HCT116 (cell line): ENCODE measurements at regions not wholly inside any gene's neighbourhood (a gene's known extent, or its start where the extent isn't known, plus 50 kb on each side); places are given as distances from the start of the nearest gene placed in this dataset.

Experiments used
- ATAC-seq: fragments of 200-7000 bp; cut with Tn5 transposase; 2 replicates; pipeline ENCODE4 v1.9.1; 2020; ENCODE audit warnings: mild to moderate bottlenecking, moderate library complexity
- BruUV-seq: library from RNA; stranded (reverse); fragments of 400-500 nt; replicated peaks from 2 replicates; lab custom pipeline; 2021; lab: Mats Ljungman, UMichigan
- CTCF ChIA-PET: fragments of 300-600 bp; sonication (Branson Sonifier 250); formaldehyde crosslinking; loops from one replicate; lab custom pipeline; 2021; ENCODE audit warnings: antibody characterized with exemption; lab: Charles Lee
- POLR2A ChIA-PET: fragments of 300-600, 350-600 bp; sonication (Branson Sonifier 250); formaldehyde crosslinking; loops from one replicate; lab custom pipeline; 2021; ENCODE audit warnings: antibody characterized with exemption; lab: Charles Lee
- RAD21 ChIA-PET, 2 experiments: fragments of 300-600 bp; sonication (Branson Sonifier 250); formaldehyde crosslinking; loops; one replicate each; lab custom pipeline; 2023; ENCODE audit warnings: low total read pairs in 2 of 2; ENCODE audit not compliant: uncharacterized antibody in 2 of 2, unreplicated experiment in 2 of 2, low non-redundant PET in 1 of 2; lab: Charles Lee
- DNase-seq: peaks from one replicate; pipeline ENCODE4 v3.0.0-alpha.2; 2010; ENCODE audit warnings: low read depth, low spot score
- H2AFZ ChIP-seq: fragments of 200-600 bp; shearing (Covaris generic), sonication (generic); 2 replicates; pipeline ENCODE4 v1.6.1; 2017; ENCODE audit warnings: low read depth, mixed run types, mixed read lengths, antibody characterized with exemption, low read length; ENCODE audit not compliant: poor library complexity, severe bottlenecking
- H3K27ac ChIP-seq: 2 replicates; pipeline ENCODE4 v1.5.1; 2012; ENCODE audit warnings: low read depth, low read length
- H3K27me3 ChIP-seq: fragments of 200-600 bp; sonication (generic); 2 replicates; pipeline ENCODE4 v1.6.1; 2016; ENCODE audit warnings: mixed run types, low read length, mixed read lengths; ENCODE audit not compliant: insufficient read depth
- H3K36me3 ChIP-seq, 2 experiments: fragments of 200-500 bp in 1 of 2; fragments of 200-600 bp in 1 of 2; sonication (Bioruptor generic) in 1 of 2; sonication (generic) in 1 of 2; 2 replicates each; pipeline versions ENCODE4 v1.5.1 to v1.6.1; 2014 to 2016; ENCODE audit warnings: low read length in 2 of 2, inconsistent platforms in 1 of 2, mixed read lengths in 1 of 2, mixed run types in 1 of 2; ENCODE audit not compliant: insufficient read depth in 2 of 2, control insufficient read depth in 1 of 2
- H3K4me1 ChIP-seq, 2 experiments: fragments of 200-600 bp in 1 of 2; sonication (generic) in 1 of 2; 2 replicates each; pipeline versions ENCODE4 v1.5.1 to v1.6.1; 2012 to 2017; ENCODE audit warnings: low read length in 2 of 2, inconsistent platforms in 1 of 2, mild to moderate bottlenecking in 1 of 2, mixed read lengths in 1 of 2, mixed run types in 1 of 2, moderate library complexity in 1 of 2; ENCODE audit not compliant: insufficient read depth in 2 of 2, control insufficient read depth in 1 of 2
- H3K4me2 ChIP-seq: fragments of 200-600 bp; sonication (generic); 2 replicates; pipeline ENCODE4 v1.6.1; 2017; ENCODE audit warnings: mixed run types, low read length, mixed read lengths
- H3K4me3 ChIP-seq, 2 experiments: fragments of 200-600 bp in 1 of 2; sonication (generic) in 1 of 2; replicated peaks in 1 of 2; 2 replicates each; pipeline ENCODE4 v1.5.1; 2011 to 2016; ENCODE audit warnings: low read length in 2 of 2, control low read depth in 1 of 2, low read depth in 1 of 2, mild to moderate bottlenecking in 1 of 2, mixed read lengths in 1 of 2, mixed run types in 1 of 2
- H3K79me2 ChIP-seq: fragments of 200-600 bp; sonication (generic); 2 replicates; pipeline ENCODE4 v1.6.1; 2017; ENCODE audit warnings: mild to moderate bottlenecking, mixed run types, low read length, moderate library complexity, mixed read lengths; ENCODE audit not compliant: insufficient read depth
- H3K9ac ChIP-seq: fragments of 200-600 bp; sonication (generic); 2 replicates; pipeline ENCODE4 v1.6.1; 2016; ENCODE audit warnings: low read length, mixed read lengths
- H3K9me2 ChIP-seq: fragments of 200-600 bp; sonication (generic), shearing (Covaris generic); 2 replicates; pipeline ENCODE4 v1.6.1; 2017; ENCODE audit warnings: mixed run types, mild to moderate bottlenecking, moderate library complexity; ENCODE audit not compliant: insufficient read depth
- H3K9me3 ChIP-seq, 2 experiments: fragments of 200-500 bp in 1 of 2; fragments of 200-600 bp in 1 of 2; sonication (Bioruptor generic) in 1 of 2; sonication (generic) in 1 of 2; 2 replicates each; pipeline ENCODE4 v1.6.1; 2014 to 2017; ENCODE audit warnings: low read length in 2 of 2, mixed read lengths in 2 of 2, inconsistent platforms in 1 of 2, low read depth in 1 of 2, mild to moderate bottlenecking in 1 of 2, mixed run types in 1 of 2, moderate library complexity in 1 of 2; ENCODE audit not compliant: control insufficient read depth in 1 of 2, insufficient read depth in 1 of 2
- H4K20me1 ChIP-seq: fragments of 200-600 bp; sonication (generic), shearing (Covaris generic); 2 replicates; pipeline ENCODE4 v1.6.1; 2017; ENCODE audit warnings: mixed run types, mild to moderate bottlenecking, moderate library complexity; ENCODE audit not compliant: insufficient read depth
- CEBPB ChIP-seq: IDR thresholded peaks from 2 replicates; pipeline ENCODE4 v1.6.1; 2012; ENCODE audit warnings: low read depth
- ELF1 ChIP-seq: IDR thresholded peaks from 2 replicates; pipeline ENCODE4 v1.6.1; 2012; ENCODE audit warnings: low read depth, borderline replicate concordance
- EZH2phosphoT487 ChIP-seq: fragments of 200-600 bp; IDR thresholded peaks from 2 replicates; pipeline ENCODE4 v1.6.1; 2018; ENCODE audit warnings: antibody characterized with exemption, borderline replicate concordance
- MAX ChIP-seq: IDR thresholded peaks from 2 replicates; pipeline ENCODE4 v1.6.1; 2012
- POLR2A ChIP-seq: IDR thresholded peaks from 2 replicates; pipeline ENCODE4 v1.7.0; 2011; ENCODE audit warnings: borderline replicate concordance; ENCODE audit not compliant: insufficient read depth, insufficient read length; ENCODE audit errors: extremely low read depth
- POLR2AphosphoS5 ChIP-seq: IDR thresholded peaks from 2 replicates; pipeline ENCODE4 v1.6.1; 2011; ENCODE audit warnings: mild to moderate bottlenecking, low read depth, low read length, moderate library complexity
- REST ChIP-seq: IDR thresholded peaks from 2 replicates; pipeline ENCODE4 v1.6.1; 2012; ENCODE audit warnings: low read depth
- SP1 ChIP-seq: IDR thresholded peaks from 2 replicates; pipeline ENCODE4 v1.6.1; 2012; ENCODE audit warnings: low read depth
- SRF ChIP-seq: IDR thresholded peaks from 2 replicates; pipeline ENCODE4 v1.6.1; 2012; ENCODE audit warnings: low read depth
- TCF7L2 ChIP-seq: IDR thresholded peaks from 2 replicates; pipeline ENCODE4 v1.7.0; 2011; ENCODE audit warnings: borderline replicate concordance, inconsistent platforms; ENCODE audit not compliant: insufficient read depth, insufficient read length; ENCODE audit errors: extremely low read depth
- ZFX ChIP-seq: fragments of 450-650 bp; IDR thresholded peaks from 2 replicates; pipeline ENCODE4 v1.6.1; 2017
- ZNF274 ChIP-seq: fragments of 200-500 bp; sonication (Bioruptor generic); IDR thresholded peaks from 2 replicates; pipeline ENCODE4 v1.6.1; 2014; ENCODE audit warnings: mild to moderate bottlenecking, low read depth, low read length, inconsistent platforms
- intact Hi-C: fragments of 100-400 bp; cut with micrococcal nuclease; formaldehyde crosslinking; loops from 2 replicates; pipeline ENCODE4 v1.10.0; 2022
- TF ChIP-seq, protein P1 (sequence below), 3 experiments: fragments of 200-600 bp in 1 of 3; sonication (generic) in 1 of 3; IDR thresholded peaks in 2 of 3; conservative IDR thresholded peaks in 1 of 3; 2 replicates each; pipeline ENCODE4 v1.5.1; 2012 to 2017; ENCODE audit warnings: low read depth in 2 of 3, low read length in 2 of 3, antibody characterized with exemption in 1 of 3, borderline replicate concordance in 1 of 3, control low read depth in 1 of 3, mild to moderate bottlenecking in 1 of 3, mixed read lengths in 1 of 3, mixed run types in 1 of 3, moderate library complexity in 1 of 3; ENCODE audit not compliant: insufficient read depth in 1 of 3

- Histone ChIP-seq H3K9me3 (no peaks in the 10 kb centered on the region), H3K4me2 (no peak overlapping the region), H3K36me3 (no peaks in the 10 kb centered on the region), H3K9me2 (no peaks in the 10 kb centered on the region), H3K4me1 (peaks cover 19 to 26% of the 10 kb centered on the region in 2 experiments), H3K27me3 (no peaks in the 10 kb centered on the region), H3K79me2 (no peaks in the 10 kb centered on the region), H3K9ac (no peak overlapping the region), H4K20me1 (no peaks in the 10 kb centered on the region), H3K4me3 (no peak overlapping the region), H2AFZ (no peak overlapping the region), H3K27ac (no peak overlapping the region)
- no peak for ATAC-seq
- ChIA-PET RAD21 (no interaction called here), POLR2A (no interaction called here), CTCF (no interaction called here)
- DNase-seq = no peak
- intact Hi-C loops = no loop called here
- TF ChIP-seq POLR2AphosphoS5 (no peak), TCF7L2 (no peak), SP1 (no peak), MAX (no peak), CEBPB (no peak), EZH2phosphoT487 (no peak), REST (no peak), POLR2A (no peak), ELF1 (no peak), ZNF274 (no peak), SRF (no peak), ZFX (no peak)
- TF ChIP-seq, protein P1, sequence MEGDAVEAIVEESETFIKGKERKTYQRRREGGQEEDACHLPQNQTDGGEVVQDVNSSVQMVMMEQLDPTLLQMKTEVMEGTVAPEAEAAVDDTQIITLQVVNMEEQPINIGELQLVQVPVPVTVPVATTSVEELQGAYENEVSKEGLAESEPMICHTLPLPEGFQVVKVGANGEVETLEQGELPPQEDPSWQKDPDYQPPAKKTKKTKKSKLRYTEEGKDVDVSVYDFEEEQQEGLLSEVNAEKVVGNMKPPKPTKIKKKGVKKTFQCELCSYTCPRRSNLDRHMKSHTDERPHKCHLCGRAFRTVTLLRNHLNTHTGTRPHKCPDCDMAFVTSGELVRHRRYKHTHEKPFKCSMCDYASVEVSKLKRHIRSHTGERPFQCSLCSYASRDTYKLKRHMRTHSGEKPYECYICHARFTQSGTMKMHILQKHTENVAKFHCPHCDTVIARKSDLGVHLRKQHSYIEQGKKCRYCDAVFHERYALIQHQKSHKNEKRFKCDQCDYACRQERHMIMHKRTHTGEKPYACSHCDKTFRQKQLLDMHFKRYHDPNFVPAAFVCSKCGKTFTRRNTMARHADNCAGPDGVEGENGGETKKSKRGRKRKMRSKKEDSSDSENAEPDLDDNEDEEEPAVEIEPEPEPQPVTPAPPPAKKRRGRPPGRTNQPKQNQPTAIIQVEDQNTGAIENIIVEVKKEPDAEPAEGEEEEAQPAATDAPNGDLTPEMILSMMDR (IDR thresholded peaks at IDR 0.05 in 2 of 3, conservative IDR thresholded peaks at IDR 0.05 in 1 of 3; ENCODE audit: borderline replicate concordance in 1 of 3, insufficient read depth in 1 of 3, low read depth in 2 of 3, low read length in 2 of 3) = no peak
- no TSS peak for BruUV-seq
These were observed 392.8 kb downstream of the KCNRG start for GRCh38 chr13:50408068-50408467.
